ENCODE measurements at regions not wholly inside any gene's neighbourhood (a gene's known extent, or its start where the extent isn't known, plus 50 kb on each side); places are given as distances from the start of the nearest gene placed in this dataset.

- Histone ChIP-seq H3K27ac (peak overlapping the region in 5 of 11 experiments; percentile 3 to 39 (median 23); a peak in 4 of 22 replicates), H3K4me2 (peak overlapping the region in 6 of 11 experiments; percentile 11 to 67 (median 40); a peak in 10 of 22 replicates), H3K4me1 (peaks cover 0 to 20% (median 6%) of the 10 kb centered on the region in 10 experiments; a peak in 11 of 20 replicates), H3K9me3 (replicated peaks in 1 of 11) (peaks cover 11 to 29% (median 21%) of the 10 kb centered on the region in 11 experiments; a peak in 20 of 22 replicates), H3K9ac (no peak overlapping the region), H3K4me3 (no peak overlapping the region), H4K20me1 (no peaks in the 10 kb centered on the region), H3K27me3 (no peaks in the 10 kb centered on the region), H3K36me3 (no peaks in the 10 kb centered on the region)
- TF ChIP-seq Cebpa-rat (IDR thresholded peaks at IDR 0.05) = no peak
Measured at GRCh38 chr11:82631722-82632630, 101.7 kb downstream of the FAM181B start.

GRCh38 chr11:82610671-82611070 is 123.0 kb downstream of the FAM181B start:
- H4K20me1 ChIP-seq = no peaks in the 10 kb centered on the region
- H3K27ac ChIP-seq = no peak overlapping the region
- H3K9me3 ChIP-seq (replicated peaks in 1 of 11) = peaks cover 0 to 5% (median 0%) of the 10 kb centered on the region in 11 experiments; a peak in 1 of 22 replicates
- no peak overlapping the region for H3K4me3 ChIP-seq
- no peak overlapping the region for H3K9ac ChIP-seq
- no peaks in the 10 kb centered on the region for H3K27me3 ChIP-seq
- no peaks in the 10 kb centered on the region for H3K36me3 ChIP-seq
- no peak overlapping the region for H3K4me2 ChIP-seq
- TF ChIP-seq Cebpa-rat (IDR thresholded peaks at IDR 0.05) = no peak
- no peaks in the 10 kb centered on the region for H3K4me1 ChIP-seq

- Histone ChIP-seq H3K4me1 (peaks cover 0 to 6% (median 0%) of the 10 kb centered on the region in 10 experiments; a peak in 3 of 20 replicates), H4K20me1 (no peaks in the 10 kb centered on the region), H3K4me3 (no peak overlapping the region), H3K4me2 (no peak overlapping the region), H3K27ac (no peak overlapping the region), H3K9ac (no peak overlapping the region), H3K36me3 (no peaks in the 10 kb centered on the region), H3K27me3 (no peaks in the 10 kb centered on the region), H3K9me3 (replicated peaks in 1 of 11) (no peaks in the 10 kb centered on the region)
- TF ChIP-seq Cebpa-rat (IDR thresholded peaks at IDR 0.05) = no peak
Measured at GRCh38 chr11:82606738-82607137, 126.9 kb downstream of the FAM181B start.

GRCh38 chr11:82601711-82602110 is 132.0 kb downstream of the FAM181B start:
- Histone ChIP-seq H3K4me3 (no peak overlapping the region), H4K20me1 (no peaks in the 10 kb centered on the region), H3K4me1 (peaks cover 0 to 6% (median 0%) of the 10 kb centered on the region in 10 experiments; a peak in 3 of 20 replicates), H3K4me2 (no peak overlapping the region), H3K9me3 (replicated peaks in 1 of 11) (no peaks in the 10 kb centered on the region), H3K27ac (no peak overlapping the region), H3K9ac (no peak overlapping the region), H3K27me3 (no peaks in the 10 kb centered on the region), H3K36me3 (no peaks in the 10 kb centered on the region)
- TF ChIP-seq Cebpa-rat (IDR thresholded peaks at IDR 0.05) = no peak

- no peaks in the 10 kb centered on the region for H3K36me3 ChIP-seq
- H3K27me3 ChIP-seq = no peaks in the 10 kb centered on the region
- no peak overlapping the region for H3K4me3 ChIP-seq
- H3K4me2 ChIP-seq = no peak overlapping the region
- H3K27ac ChIP-seq = no peak overlapping the region
- no peak overlapping the region for H3K9ac ChIP-seq
- H3K9me3 ChIP-seq (replicated peaks in 1 of 11) = no peaks in the 10 kb centered on the region
- no peaks in the 10 kb centered on the region for H4K20me1 ChIP-seq
- TF ChIP-seq Cebpa-rat (IDR thresholded peaks at IDR 0.05) = no peak
- H3K4me1 ChIP-seq = peaks cover 0 to 6% (median 0%) of the 10 kb centered on the region in 10 experiments; a peak in 3 of 20 replicates
Measured at GRCh38 chr11:82599836-82600235, 133.8 kb downstream of the FAM181B start.

- no peak overlapping the region for H3K4me2 ChIP-seq
- no peak for TF ChIP-seq Cebpa-rat (IDR thresholded peaks at IDR 0.05)
- H3K9ac ChIP-seq = no peak overlapping the region
- no peak overlapping the region for H3K27ac ChIP-seq
- no peaks in the 10 kb centered on the region for H3K9me3 ChIP-seq (replicated peaks in 1 of 11)
- H3K4me3 ChIP-seq = no peak overlapping the region
- H3K4me1 ChIP-seq = no peaks in the 10 kb centered on the region
- H3K36me3 ChIP-seq = no peaks in the 10 kb centered on the region
- H4K20me1 ChIP-seq = no peaks in the 10 kb centered on the region
- no peaks in the 10 kb centered on the region for H3K27me3 ChIP-seq
Measured at GRCh38 chr11:82586581-82586980, 147.1 kb downstream of the FAM181B start.

GRCh38 chr11:82577246-82577645 is 156.4 kb downstream of the FAM181B start:
- TF ChIP-seq Cebpa-rat (IDR thresholded peaks at IDR 0.05) = no peak

GRCh38 chr11:82560836-82561235 is 172.8 kb downstream of the FAM181B start:
- Histone ChIP-seq H3K27me3 (no peaks in the 10 kb centered on the region), H3K27ac (no peak overlapping the region), H3K36me3 (no peaks in the 10 kb centered on the region), H4K20me1 (no peaks in the 10 kb centered on the region), H3K4me1 (peaks cover 11 to 43% (median 15%) of the 10 kb centered on the region in 10 experiments), H3K4me3 (no peak overlapping the region), H3K4me2 (peak overlapping the region in 4 of 11 experiments; percentile 6 to 41 (median 14); a peak in 4 of 22 replicates), H3K9ac (no peak overlapping the region), H3K9me3 (replicated peaks in 1 of 11) (no peaks in the 10 kb centered on the region)
- TF ChIP-seq Cebpa-rat (IDR thresholded peaks at IDR 0.05) = no peak

More at GRCh38 chr11:82577246-82577645, 156.4 kb downstream of the FAM181B start:
- Histone ChIP-seq H3K27me3 (no peaks in the 10 kb centered on the region), H3K4me2 (no peak overlapping the region), H3K4me1 (no peaks in the 10 kb centered on the region), H3K9ac (no peak overlapping the region), H3K9me3 (replicated peaks in 1 of 11) (no peaks in the 10 kb centered on the region), H3K4me3 (no peak overlapping the region), H3K36me3 (no peaks in the 10 kb centered on the region), H3K27ac (no peak overlapping the region), H4K20me1 (no peaks in the 10 kb centered on the region)

- Histone ChIP-seq H3K27ac (no peak overlapping the region), H3K4me3 (no peak overlapping the region), H3K9me3 (replicated peaks in 1 of 11) (no peaks in the 10 kb centered on the region), H3K27me3 (no peaks in the 10 kb centered on the region), H3K9ac (no peak overlapping the region), H3K36me3 (no peaks in the 10 kb centered on the region), H4K20me1 (no peaks in the 10 kb centered on the region), H3K4me2 (peak overlapping the region in 2 of 11 experiments; percentile 31 to 64; a peak in 4 of 22 replicates), H3K4me1 (peaks cover 11 to 31% (median 15%) of the 10 kb centered on the region in 10 experiments)
- no peak for TF ChIP-seq Cebpa-rat (IDR thresholded peaks at IDR 0.05)
Measured at GRCh38 chr11:82559609-82560008, 174.1 kb downstream of the FAM181B start.

All from BLaER1 treated with 17β-estradiol and CSF1 and Interleukin-3, amounts not matched to agents 10 nM and 100 nM (cell line).